A172 (cell line): ENCODE measurements at regions not wholly inside any gene's neighbourhood (a gene's known extent, or its start where the extent isn't known, plus 50 kb on each side); places are given as distances from the start of the nearest gene placed in this dataset.
A peak's percentile ranks its signal among the peaks of the same experiment; 100 is the strongest.
"Not testable (repeated sequence)": the region's sequence is repeated elsewhere in the genome, so short reads cannot be mapped to it uniquely, and the experiment has no call there.

Source experiments
- DNase-seq: peaks from one replicate; pipeline ENCODE4 v3.0.0-alpha.2; 2015; ENCODE audit warnings: low spot score

- no peak for DNase-seq
These were observed 173.4 kb downstream of the NDUFS4 start for GRCh38 chr5:53733853-53734252.

- no peak for DNase-seq
These were observed 177.7 kb downstream of the NDUFS4 start for GRCh38 chr5:53738105-53738504.

GRCh38 chr5:53739111-53739510 lies 178.7 kb downstream of the NDUFS4 start:
- DNase-seq, result no peak

GRCh38 chr5:53749621-53750020 lies 189.2 kb downstream of the NDUFS4 start:
- DNase-seq, result no peak

GRCh38 chr5:53752282-53752681 lies 191.8 kb downstream of the NDUFS4 start:
- DNase-seq, result not testable (repeated sequence)

- DNase-seq, result no peak
These were observed 206.2 kb downstream of the NDUFS4 start for GRCh38 chr5:53766673-53767072.

GRCh38 chr5:53777864-53778618 lies 217.6 kb downstream of the NDUFS4 start:
- no peak for DNase-seq

GRCh38 chr5:53779541-53779981 lies 219.1 kb downstream of the NDUFS4 start:
- DNase-seq, result peak; percentile 40

- no peak for DNase-seq
These were observed 222.2 kb downstream of the NDUFS4 start for GRCh38 chr5:53782620-53783019.

GRCh38 chr5:53783624-53784228 lies 223.3 kb downstream of the NDUFS4 start:
- DNase-seq, result no peak

GRCh38 chr5:53784596-53784995 lies 224.2 kb downstream of the NDUFS4 start:
- no peak for DNase-seq

- no peak for DNase-seq
These were observed 225.5 kb downstream of the NDUFS4 start for GRCh38 chr5:53785924-53786323.

GRCh38 chr5:53790026-53790425 lies 229.6 kb downstream of the NDUFS4 start:
- DNase-seq, result no peak

GRCh38 chr5:53792338-53792737 lies 231.9 kb downstream of the NDUFS4 start:
- DNase-seq, result no peak

- DNase-seq, result not testable (repeated sequence)
These were observed 239.2 kb downstream of the NDUFS4 start for GRCh38 chr5:53799644-53800043.

- DNase-seq, result not testable (repeated sequence)
These were observed 248.0 kb downstream of the NDUFS4 start for GRCh38 chr5:53808392-53808791.

- no peak for DNase-seq
These were observed 254.4 kb downstream of the NDUFS4 start for GRCh38 chr5:53814819-53815218.

GRCh38 chr5:53815471-53815870 lies 255.0 kb downstream of the NDUFS4 start:
- DNase-seq, result no peak

GRCh38 chr5:53817183-53817582 lies 256.7 kb downstream of the NDUFS4 start:
- no peak for DNase-seq

- DNase-seq, result peak; percentile 7
These were observed 259.0 kb downstream of the NDUFS4 start for GRCh38 chr5:53819482-53819881.

- no peak for DNase-seq
These were observed 259.8 kb downstream of the NDUFS4 start for GRCh38 chr5:53820119-53820801.

GRCh38 chr5:53820802-53821171 lies 260.3 kb downstream of the NDUFS4 start:
- no peak for DNase-seq

GRCh38 chr5:53825016-53825415 lies 264.6 kb downstream of the NDUFS4 start:
- DNase-seq, result no peak
